ENCODE measurements at regions not wholly inside any gene's neighbourhood (a gene's known extent, or its start where the extent isn't known, plus 50 kb on each side); places are given as distances from the start of the nearest gene placed in this dataset.

- H3K27ac ChIP-seq = no peak overlapping the region
- WGBS (ENCODE audit: low lambda C conversion rate, missing lambda C conversion rate) = 81% methylated on average over 1 of the region's 1 CpG
- H2AFZ ChIP-seq = no peak overlapping the region
- no peak overlapping the region for H3K4me2 ChIP-seq
- no peaks in the 10 kb centered on the region for H4K20me1 ChIP-seq (ENCODE audit: insufficient read depth, poor library complexity, severe bottlenecking)
- no peak for DNase-seq (ENCODE audit: low spot score)
- no peaks in the 10 kb centered on the region for H3K79me2 ChIP-seq
- H3K27me3 ChIP-seq = no peaks in the 10 kb centered on the region
- H3K9me3 ChIP-seq (ENCODE audit: low read depth) = no peaks in the 10 kb centered on the region
- TF ChIP-seq, protein P1, sequence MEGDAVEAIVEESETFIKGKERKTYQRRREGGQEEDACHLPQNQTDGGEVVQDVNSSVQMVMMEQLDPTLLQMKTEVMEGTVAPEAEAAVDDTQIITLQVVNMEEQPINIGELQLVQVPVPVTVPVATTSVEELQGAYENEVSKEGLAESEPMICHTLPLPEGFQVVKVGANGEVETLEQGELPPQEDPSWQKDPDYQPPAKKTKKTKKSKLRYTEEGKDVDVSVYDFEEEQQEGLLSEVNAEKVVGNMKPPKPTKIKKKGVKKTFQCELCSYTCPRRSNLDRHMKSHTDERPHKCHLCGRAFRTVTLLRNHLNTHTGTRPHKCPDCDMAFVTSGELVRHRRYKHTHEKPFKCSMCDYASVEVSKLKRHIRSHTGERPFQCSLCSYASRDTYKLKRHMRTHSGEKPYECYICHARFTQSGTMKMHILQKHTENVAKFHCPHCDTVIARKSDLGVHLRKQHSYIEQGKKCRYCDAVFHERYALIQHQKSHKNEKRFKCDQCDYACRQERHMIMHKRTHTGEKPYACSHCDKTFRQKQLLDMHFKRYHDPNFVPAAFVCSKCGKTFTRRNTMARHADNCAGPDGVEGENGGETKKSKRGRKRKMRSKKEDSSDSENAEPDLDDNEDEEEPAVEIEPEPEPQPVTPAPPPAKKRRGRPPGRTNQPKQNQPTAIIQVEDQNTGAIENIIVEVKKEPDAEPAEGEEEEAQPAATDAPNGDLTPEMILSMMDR (IDR thresholded peaks at IDR 0.05; ENCODE audit: poor library complexity) = no peak
- TF ChIP-seq EZH2 (IDR thresholded peaks at IDR 0.05; ENCODE audit: borderline replicate concordance) = no peak
- TF ChIP-seq EZH2phosphoT487 (IDR thresholded peaks at IDR 0.05; ENCODE audit: low read depth, severe bottlenecking, unreplicated experiment) = no peak
- no peaks in the 10 kb centered on the region for H3K9me2 ChIP-seq (replicated peaks; ENCODE audit: insufficient read depth)
- H3K4me1 ChIP-seq (ENCODE audit: insufficient read depth) = no peaks in the 10 kb centered on the region
- no peaks in the 10 kb centered on the region for H3K36me3 ChIP-seq (replicated peaks; ENCODE audit: insufficient read depth, low read depth)
- H3K4me3 ChIP-seq = no peak overlapping the region
These were observed 342.3 kb upstream of the CFAP20DC start for GRCh38 chr3:59392116-59392515.

DNA sequence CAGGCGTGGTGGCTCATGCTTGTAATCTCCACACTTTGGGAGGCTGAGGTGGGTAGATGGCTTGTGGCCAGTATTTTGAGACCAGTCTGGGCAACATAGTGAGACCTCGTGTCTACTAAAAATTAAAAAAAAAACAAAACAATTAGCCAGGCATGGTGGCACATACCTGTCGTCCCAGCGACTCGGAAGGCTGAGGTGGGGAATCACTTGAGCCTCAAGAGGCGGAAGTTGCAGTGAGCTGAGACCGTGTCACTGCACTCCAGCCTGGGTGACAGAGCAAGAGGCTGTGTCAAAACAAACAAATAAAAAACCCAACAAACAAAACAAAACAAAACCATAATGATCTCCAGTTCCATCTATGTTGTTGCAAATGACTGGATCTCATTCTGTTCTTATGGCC, 341.3 kb upstream of the CFAP20DC start:
- WGBS (ENCODE audit: low lambda C conversion rate, missing lambda C conversion rate) = 83% methylated on average over 7 of the region's 7 CpGs
- no peak overlapping the region for H2AFZ ChIP-seq
- DNase-seq (ENCODE audit: low spot score) = no peak
- no peaks in the 10 kb centered on the region for H3K9me2 ChIP-seq (replicated peaks; ENCODE audit: insufficient read depth)
- no peaks in the 10 kb centered on the region for H4K20me1 ChIP-seq (ENCODE audit: insufficient read depth, poor library complexity, severe bottlenecking)
- H3K4me3 ChIP-seq = no peak overlapping the region
- H3K4me1 ChIP-seq (ENCODE audit: insufficient read depth) = no peaks in the 10 kb centered on the region
- TF ChIP-seq EZH2 (IDR thresholded peaks at IDR 0.05; ENCODE audit: borderline replicate concordance) (no peak), EZH2phosphoT487 (IDR thresholded peaks at IDR 0.05; ENCODE audit: low read depth, severe bottlenecking, unreplicated experiment) (no peak)
- TF ChIP-seq, protein P1 (IDR thresholded peaks at IDR 0.05; ENCODE audit: poor library complexity) = no peak
- no peaks in the 10 kb centered on the region for H3K79me2 ChIP-seq
- no peaks in the 10 kb centered on the region for H3K27me3 ChIP-seq
- H3K27ac ChIP-seq = no peak overlapping the region
- H3K4me2 ChIP-seq = no peak overlapping the region
- no peaks in the 10 kb centered on the region for H3K9me3 ChIP-seq (ENCODE audit: low read depth)
- H3K36me3 ChIP-seq (replicated peaks; ENCODE audit: insufficient read depth, low read depth) = no peaks in the 10 kb centered on the region

GRCh38 chr3:59388555-59389270, 338.9 kb upstream of the CFAP20DC start:
- Histone ChIP-seq H2AFZ (no peak overlapping the region), H3K79me2 (no peaks in the 10 kb centered on the region), H3K4me3 (no peak overlapping the region), H3K9me2 (replicated peaks; ENCODE audit: insufficient read depth) (no peaks in the 10 kb centered on the region), H3K27ac (no peak overlapping the region), H3K4me2 (no peak overlapping the region), H3K36me3 (replicated peaks; ENCODE audit: insufficient read depth, low read depth) (no peaks in the 10 kb centered on the region), H3K27me3 (no peaks in the 10 kb centered on the region), H4K20me1 (ENCODE audit: insufficient read depth, poor library complexity, severe bottlenecking) (no peaks in the 10 kb centered on the region), H3K9me3 (ENCODE audit: low read depth) (no peaks in the 10 kb centered on the region), H3K4me1 (ENCODE audit: insufficient read depth) (no peaks in the 10 kb centered on the region)
- no peak for DNase-seq (ENCODE audit: low spot score)
- TF ChIP-seq, protein P1 (IDR thresholded peaks at IDR 0.05; ENCODE audit: poor library complexity) = no peak
- WGBS (ENCODE audit: low lambda C conversion rate, missing lambda C conversion rate) = 86% methylated on average over 3 of the region's 3 CpGs

Data from hepatocyte (in vitro differentiated cells).